PFSK-1 (cell line): ENCODE measurements at regions not wholly inside any gene's neighbourhood (a gene's known extent, or its start where the extent isn't known, plus 50 kb on each side); places are given as distances from the start of the nearest gene placed in this dataset.

ENCODE experiments used
- FOXP2 ChIP-seq: optimal IDR thresholded peaks from 2 replicates; pipeline ENCODE3; 2011; ENCODE audit warnings: borderline replicate concordance, control low read depth, inconsistent platforms; ENCODE audit not compliant: insufficient read depth; ENCODE audit errors: extremely low read length, extremely low read depth
- POLR2AphosphoS5 ChIP-seq: IDR thresholded peaks from 2 replicates; pipeline ENCODE4 v1.6.1; 2012; ENCODE audit warnings: low read depth, mild to moderate bottlenecking, control low read depth, low read length, moderate library complexity
- SIN3A ChIP-seq: IDR thresholded peaks from 2 replicates; pipeline ENCODE4 v1.6.1; 2012; ENCODE audit warnings: mild to moderate bottlenecking, low read length, moderate library complexity, borderline replicate concordance; ENCODE audit not compliant: insufficient read depth
- TAF1 ChIP-seq: IDR thresholded peaks from 2 replicates; pipeline ENCODE4 v1.6.1; 2012; ENCODE audit warnings: low read length, control low read depth, borderline replicate concordance; ENCODE audit not compliant: insufficient read depth
- TF ChIP-seq, protein P1 (sequence below), 2 experiments: IDR thresholded peaks; 2 replicates each; pipeline versions ENCODE4 v1.6.1 to v1.8.0; 2011 to 2012; ENCODE audit warnings: low read depth in 2 of 2, low read length in 2 of 2, control low read depth in 1 of 2, inconsistent platforms in 1 of 2, mild to moderate bottlenecking in 1 of 2, moderate library complexity in 1 of 2; ENCODE audit not compliant: insufficient read depth in 1 of 2

GRCh38 chr1:147472966-147473732 is 68.2 kb upstream of the BCL9 start:
- TF ChIP-seq POLR2AphosphoS5 (no peak), TAF1 (no peak), SIN3A (no peak), FOXP2 (no peak)
- TF ChIP-seq, protein P1, sequence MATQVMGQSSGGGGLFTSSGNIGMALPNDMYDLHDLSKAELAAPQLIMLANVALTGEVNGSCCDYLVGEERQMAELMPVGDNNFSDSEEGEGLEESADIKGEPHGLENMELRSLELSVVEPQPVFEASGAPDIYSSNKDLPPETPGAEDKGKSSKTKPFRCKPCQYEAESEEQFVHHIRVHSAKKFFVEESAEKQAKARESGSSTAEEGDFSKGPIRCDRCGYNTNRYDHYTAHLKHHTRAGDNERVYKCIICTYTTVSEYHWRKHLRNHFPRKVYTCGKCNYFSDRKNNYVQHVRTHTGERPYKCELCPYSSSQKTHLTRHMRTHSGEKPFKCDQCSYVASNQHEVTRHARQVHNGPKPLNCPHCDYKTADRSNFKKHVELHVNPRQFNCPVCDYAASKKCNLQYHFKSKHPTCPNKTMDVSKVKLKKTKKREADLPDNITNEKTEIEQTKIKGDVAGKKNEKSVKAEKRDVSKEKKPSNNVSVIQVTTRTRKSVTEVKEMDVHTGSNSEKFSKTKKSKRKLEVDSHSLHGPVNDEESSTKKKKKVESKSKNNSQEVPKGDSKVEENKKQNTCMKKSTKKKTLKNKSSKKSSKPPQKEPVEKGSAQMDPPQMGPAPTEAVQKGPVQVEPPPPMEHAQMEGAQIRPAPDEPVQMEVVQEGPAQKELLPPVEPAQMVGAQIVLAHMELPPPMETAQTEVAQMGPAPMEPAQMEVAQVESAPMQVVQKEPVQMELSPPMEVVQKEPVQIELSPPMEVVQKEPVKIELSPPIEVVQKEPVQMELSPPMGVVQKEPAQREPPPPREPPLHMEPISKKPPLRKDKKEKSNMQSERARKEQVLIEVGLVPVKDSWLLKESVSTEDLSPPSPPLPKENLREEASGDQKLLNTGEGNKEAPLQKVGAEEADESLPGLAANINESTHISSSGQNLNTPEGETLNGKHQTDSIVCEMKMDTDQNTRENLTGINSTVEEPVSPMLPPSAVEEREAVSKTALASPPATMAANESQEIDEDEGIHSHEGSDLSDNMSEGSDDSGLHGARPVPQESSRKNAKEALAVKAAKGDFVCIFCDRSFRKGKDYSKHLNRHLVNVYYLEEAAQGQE (IDR thresholded peaks at IDR 0.05; ENCODE audit: insufficient read depth in 1 of 2, low read depth in 2 of 2, low read length in 2 of 2), result no peak
